Mesodermal cell (in vitro differentiated cells): ENCODE measurements at regions not wholly inside any gene's neighbourhood (a gene's known extent, or its start where the extent isn't known, plus 50 kb on each side); places are given as distances from the start of the nearest gene placed in this dataset.

Experiments used
- H3K27ac ChIP-seq: 2 replicates; pipeline ENCODE4 v1.7.0; 2013; ENCODE audit warnings: mild to moderate bottlenecking, low read depth, low read length, moderate library complexity; ENCODE audit not compliant: severe bottlenecking
- H3K36me3 ChIP-seq: 2 replicates; pipeline ENCODE4 v1.7.1; 2013; ENCODE audit warnings: mild to moderate bottlenecking, low read length, moderate library complexity; ENCODE audit not compliant: control insufficient read depth, insufficient read depth
- H3K4me1 ChIP-seq: one replicate; pipeline ENCODE4 v1.7.1; 2013; ENCODE audit warnings: mild to moderate bottlenecking, low read length; ENCODE audit not compliant: insufficient read depth, control insufficient read depth, poor library complexity, severe bottlenecking
- H3K4me3 ChIP-seq: 2 replicates; pipeline ENCODE4 v1.7.0; 2013; ENCODE audit warnings: low read length, control low read depth, mild to moderate bottlenecking; ENCODE audit not compliant: insufficient read depth, poor library complexity, severe bottlenecking; ENCODE audit errors: extremely low read depth
- H3K9me3 ChIP-seq: 2 replicates; pipeline ENCODE4 v1.7.1; 2013; ENCODE audit warnings: mild to moderate bottlenecking, low read length, moderate library complexity; ENCODE audit not compliant: control insufficient read depth
- WGBS, 2 experiments: methylation state at CpG; one replicate each; pipeline ENCODE4 v1.1.5; 2013; ENCODE audit warnings: missing lambda C conversion rate in 2 of 2; ENCODE audit not compliant: insufficient coverage in 2 of 2; 5-methylcytosine and 5-hydroxymethylcytosine counted together

GRCh38 chr4:111494471-111494870 lies 650.8 kb upstream of the FAM241A start:
- WGBS, 2 experiments, result no CpG with 5 or more reads among the region's 2 CpGs
- no peak overlapping the region for H3K4me3 ChIP-seq
- H3K4me1 ChIP-seq, result no peaks in the 10 kb centered on the region
- H3K9me3 ChIP-seq, result no peaks in the 10 kb centered on the region
- H3K36me3 ChIP-seq, result no peaks in the 10 kb centered on the region
- H3K27ac ChIP-seq, result no peak overlapping the region

DNA sequence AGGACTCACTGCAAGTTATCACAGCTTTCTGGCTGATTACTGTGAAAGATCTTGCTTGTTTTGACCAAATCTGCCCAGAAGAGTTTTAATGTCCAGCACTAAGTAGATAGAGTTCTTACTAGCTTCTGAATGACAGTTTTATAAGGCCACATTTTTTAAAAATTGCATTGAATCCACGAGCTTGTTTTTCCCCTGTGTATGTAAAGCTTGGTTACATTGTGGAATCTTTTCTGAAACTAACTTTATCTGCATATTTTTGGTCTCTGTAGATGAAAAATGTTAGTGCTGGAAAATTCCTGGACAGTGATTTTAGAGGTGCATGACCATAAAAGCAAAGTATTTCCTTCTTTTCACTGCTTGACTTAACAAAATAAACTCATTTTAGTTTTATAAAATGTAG lies 650.3 kb upstream of the FAM241A start:
- H3K27ac ChIP-seq, result no peak overlapping the region

GRCh38 chr4:111499291-111499690 lies 646.0 kb upstream of the FAM241A start:
- H3K27ac ChIP-seq, result no peak overlapping the region
- no peaks in the 10 kb centered on the region for H3K36me3 ChIP-seq
- H3K4me1 ChIP-seq, result no peaks in the 10 kb centered on the region
- H3K4me3 ChIP-seq, result no peak overlapping the region
- 87% methylated on average over 2 of the region's 3 CpGs; no CpG with 5 or more reads in 1 of the 2 experiments for WGBS, 2 experiments
- H3K9me3 ChIP-seq, result no peaks in the 10 kb centered on the region

More for the DNA sequence above, 650.3 kb upstream of the FAM241A start:
- no peak overlapping the region for H3K4me3 ChIP-seq
- H3K36me3 ChIP-seq, result no peaks in the 10 kb centered on the region
- no peaks in the 10 kb centered on the region for H3K9me3 ChIP-seq
- 60 to 100% methylated on average over 1 of the region's 1 CpG for WGBS, 2 experiments
- H3K4me1 ChIP-seq, result no peaks in the 10 kb centered on the region

- H3K4me1 ChIP-seq, result no peaks in the 10 kb centered on the region
- H3K27ac ChIP-seq, result no peak overlapping the region
- no peak overlapping the region for H3K4me3 ChIP-seq
- no peaks in the 10 kb centered on the region for H3K36me3 ChIP-seq
- H3K9me3 ChIP-seq, result no peaks in the 10 kb centered on the region
- no CpG with 5 or more reads among the region's 1 CpG for WGBS, 2 experiments
Observed at GRCh38 chr4:111499706-111500105, 645.5 kb upstream of the FAM241A start.

DNA sequence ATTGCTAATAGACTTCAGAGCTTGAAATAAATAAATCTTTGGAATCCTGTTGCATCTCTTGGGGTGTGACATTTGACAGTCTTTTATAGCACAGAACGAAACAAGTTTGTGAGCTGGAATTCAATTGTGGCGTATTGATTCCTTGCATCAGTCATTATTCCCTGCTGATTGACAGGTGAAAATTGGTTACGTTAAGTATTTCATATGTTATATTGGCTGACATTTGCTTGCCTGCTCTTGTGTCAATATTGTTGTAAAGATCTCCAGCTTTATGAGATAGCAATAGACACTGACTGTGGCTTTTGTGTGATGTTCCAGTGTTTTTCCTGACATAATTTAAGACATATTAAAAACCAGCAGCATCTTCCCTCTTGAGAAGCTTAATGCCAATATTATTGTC lies 644.4 kb upstream of the FAM241A start:
- Histone ChIP-seq H3K4me3 (no peak overlapping the region), H3K4me1 (no peaks in the 10 kb centered on the region), H3K36me3 (no peaks in the 10 kb centered on the region), H3K27ac (no peak overlapping the region), H3K9me3 (no peaks in the 10 kb centered on the region)
- WGBS, 2 experiments, result 92 to 97% methylated on average over 3 of the region's 3 CpGs

DNA sequence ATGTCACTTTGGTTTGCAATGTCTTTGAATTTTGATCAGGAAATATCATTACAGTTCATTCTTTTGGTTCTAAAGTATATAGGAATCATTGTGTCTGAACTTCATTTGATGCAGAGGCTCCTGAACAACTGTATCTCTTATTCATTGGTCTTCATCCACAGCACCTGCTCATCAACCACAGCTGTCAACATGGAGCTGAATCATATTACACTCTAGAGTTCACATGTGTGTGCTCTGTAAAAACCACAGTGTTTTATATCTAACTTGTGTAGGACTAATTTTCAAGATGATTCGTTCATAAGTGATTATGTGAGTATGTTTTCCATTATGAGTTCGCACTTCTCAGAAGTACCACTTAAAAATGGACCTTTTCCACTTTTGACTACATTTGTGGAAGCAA lies 643.3 kb upstream of the FAM241A start:
- 100% methylated on average over 1 of the region's 2 CpGs; no CpG with 5 or more reads in 1 of the 2 experiments for WGBS, 2 experiments

DNA sequence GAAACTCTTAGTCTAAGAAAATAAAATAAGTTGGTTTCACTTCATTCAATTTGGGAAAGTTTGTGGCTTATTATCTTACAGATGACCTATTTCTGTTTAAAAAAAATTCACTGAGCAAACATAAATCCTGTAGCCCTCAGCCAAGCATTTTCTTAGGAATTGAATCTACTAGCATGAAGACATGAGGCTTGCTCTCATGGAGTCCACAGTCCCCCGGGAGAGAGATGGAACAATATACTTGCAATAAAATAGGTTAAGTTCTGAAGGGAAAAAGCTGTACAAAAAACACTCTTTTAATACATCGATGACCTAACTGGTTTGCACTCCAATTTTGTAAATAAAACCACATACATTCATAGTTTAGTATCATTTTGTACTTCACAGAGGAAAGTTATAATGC lies 642.6 kb upstream of the FAM241A start:
- H3K27ac ChIP-seq, result no peak overlapping the region
- H3K36me3 ChIP-seq, result no peaks in the 10 kb centered on the region
- no peak overlapping the region for H3K4me3 ChIP-seq
- no peaks in the 10 kb centered on the region for H3K9me3 ChIP-seq
- H3K4me1 ChIP-seq, result no peaks in the 10 kb centered on the region
- WGBS, 2 experiments, result no CpG with 5 or more reads among the region's 2 CpGs

More for the DNA sequence above, 643.3 kb upstream of the FAM241A start:
- H3K4me3 ChIP-seq, result no peak overlapping the region
- no peaks in the 10 kb centered on the region for H3K4me1 ChIP-seq
- no peaks in the 10 kb centered on the region for H3K9me3 ChIP-seq
- H3K36me3 ChIP-seq, result no peaks in the 10 kb centered on the region
- no peak overlapping the region for H3K27ac ChIP-seq

GRCh38 chr4:111506706-111507105 lies 638.5 kb upstream of the FAM241A start:
- Histone ChIP-seq H3K36me3 (no peaks in the 10 kb centered on the region), H3K27ac (no peak overlapping the region), H3K9me3 (no peaks in the 10 kb centered on the region), H3K4me3 (no peak overlapping the region), H3K4me1 (no peaks in the 10 kb centered on the region)
- 79 to 100% methylated on average over 1 to 2 of the region's 2 CpGs for WGBS, 2 experiments

DNA sequence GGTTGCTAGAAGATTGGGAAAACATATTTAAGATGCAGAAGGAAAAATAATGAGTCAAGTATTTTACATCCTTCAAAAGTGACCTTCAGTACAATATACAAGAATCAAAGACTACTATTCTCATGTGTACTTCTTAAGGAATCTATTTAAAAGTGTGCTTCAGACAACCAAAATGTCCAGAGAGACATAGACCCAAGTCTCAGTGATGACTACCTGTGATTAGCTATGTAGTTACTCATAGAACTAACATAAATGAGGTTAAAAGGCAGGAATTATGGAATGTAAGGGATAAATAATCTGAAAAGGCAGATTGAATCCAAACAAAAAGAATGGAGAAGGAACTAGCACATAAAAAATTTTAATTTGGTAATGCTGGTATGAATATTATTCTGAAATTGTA lies 634.7 kb upstream of the FAM241A start:
- Histone ChIP-seq H3K4me3 (no peak overlapping the region), H3K4me1 (no peaks in the 10 kb centered on the region), H3K36me3 (no peaks in the 10 kb centered on the region), H3K27ac (no peak overlapping the region), H3K9me3 (no peaks in the 10 kb centered on the region)

- Histone ChIP-seq H3K27ac (no peak overlapping the region), H3K4me1 (no peaks in the 10 kb centered on the region), H3K36me3 (no peaks in the 10 kb centered on the region), H3K4me3 (no peak overlapping the region), H3K9me3 (no peaks in the 10 kb centered on the region)
- WGBS, 2 experiments, result 70 to 96% methylated on average over 2 to 3 of the region's 5 CpGs
Observed at GRCh38 chr4:111512081-111512783, 633.0 kb upstream of the FAM241A start.

DNA sequence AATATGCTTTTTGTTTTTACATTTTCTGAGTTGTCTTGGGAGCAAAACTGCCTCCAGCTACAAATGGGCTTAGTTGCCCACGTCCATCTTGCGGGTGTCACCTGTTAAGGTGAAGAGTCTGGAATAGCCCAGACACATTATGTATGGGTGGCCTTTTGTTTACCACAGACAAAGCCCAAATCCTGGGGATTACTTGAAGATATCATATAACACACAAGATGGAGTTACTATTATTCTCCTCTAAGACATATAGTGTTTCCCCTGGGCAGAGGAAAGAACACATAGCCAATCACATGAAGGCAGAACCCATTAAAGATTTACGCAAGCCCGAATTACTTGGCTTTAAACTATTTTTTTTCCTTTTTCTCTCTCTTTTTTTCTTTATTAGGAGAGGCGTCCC lies 625.6 kb upstream of the FAM241A start:
- Histone ChIP-seq H3K9me3 (no peaks in the 10 kb centered on the region), H3K4me3 (no peak overlapping the region), H3K36me3 (no peaks in the 10 kb centered on the region), H3K27ac (no peak overlapping the region), H3K4me1 (no peaks in the 10 kb centered on the region)
- 75 to 92% methylated on average over 2 of the region's 5 CpGs for WGBS, 2 experiments
